Kidney (tissue), 13 donors: ENCODE measurements at regions not wholly inside any gene's neighbourhood (a gene's known extent, or its start where the extent isn't known, plus 50 kb on each side); places are given as distances from the start of the nearest gene placed in this dataset.
"Not testable (repeated sequence)": the region's sequence is repeated elsewhere in the genome, so short reads cannot be mapped to it uniquely, and the experiment has no call there.

Source experiments
- DNase-seq, 5 donors: peaks; one replicate each; pipeline ENCODE4 v3.0.0-alpha.2; 2013 to 2020
- FAIRE-seq: peaks from 2 replicates; lab custom pipeline; 2012; peaks lifted over from hg19 to GRCh38; lab: Jason Lieb, UNC
- H3K27ac ChIP-seq, 2 donors: one replicate each; pipeline ENCODE4 v1.7.0; 2013; ENCODE audit warnings: low read depth in 2 of 2, low read length in 2 of 2, inconsistent platforms in 1 of 2
- H3K27me3 ChIP-seq: one replicate; pipeline ENCODE4 v1.7.1; 2013; ENCODE audit warnings: low read length, inconsistent platforms; ENCODE audit not compliant: control insufficient read depth, insufficient read depth
- H3K36me3 ChIP-seq, 3 donors: one replicate each; pipeline versions ENCODE4 v1.7.0 to v1.7.1; 2013; ENCODE audit warnings: low read length in 3 of 3, control low read depth in 1 of 3, inconsistent platforms in 1 of 3; ENCODE audit not compliant: insufficient read depth in 3 of 3, control insufficient read depth in 2 of 3
- H3K4me1 ChIP-seq, 3 donors: one replicate each; pipeline versions ENCODE4 v1.7.0 to v1.7.1; 2013; ENCODE audit warnings: low read length in 3 of 3, inconsistent platforms in 1 of 3, low read depth in 1 of 3; ENCODE audit not compliant: control insufficient read depth in 2 of 3, insufficient read depth in 2 of 3
- H3K4me3 ChIP-seq, 3 donors: one replicate each; pipeline versions ENCODE4 v1.7.0 to v1.8.1; 2013; ENCODE audit warnings: low read length in 3 of 3, control low read depth in 1 of 3, inconsistent platforms in 1 of 3
- H3K9ac ChIP-seq, 3 donors: one replicate each; pipeline versions ENCODE4 v1.7.0 to v1.7.1; 2013; ENCODE audit warnings: low read length in 3 of 3, control low read depth in 1 of 3, inconsistent platforms in 1 of 3
- H3K9me3 ChIP-seq, 3 donors: one replicate each; pipeline versions ENCODE4 v1.7.0 to v1.7.1; 2013; ENCODE audit warnings: low read length in 3 of 3, control low read depth in 1 of 3, inconsistent platforms in 1 of 3; ENCODE audit not compliant: control insufficient read depth in 2 of 3, insufficient read depth in 1 of 3
- intact Hi-C: fragments of 100-400 bp; cut with DNase I; formaldehyde crosslinking; loops from one replicate; pipeline ENCODE4 v1.11.1; 2022
- TF ChIP-seq, protein P1 (sequence below): IDR thresholded peaks from 3 replicates; pipeline ENCODE4 v1.5.1; 2012; ENCODE audit warnings: mild to moderate bottlenecking, moderate library complexity, borderline replicate concordance; ENCODE audit not compliant: insufficient read depth; ENCODE audit errors: extremely low read depth
- donor health status: control.
- donor health status: control.
- donor health status: control.
- donor health status: control.
- donor health status: control.
- donor health status: DM: yes; HTN: yes; CAD: no.
- donor health status: Normal renal cell carcinoma (clear cell type).

DNA sequence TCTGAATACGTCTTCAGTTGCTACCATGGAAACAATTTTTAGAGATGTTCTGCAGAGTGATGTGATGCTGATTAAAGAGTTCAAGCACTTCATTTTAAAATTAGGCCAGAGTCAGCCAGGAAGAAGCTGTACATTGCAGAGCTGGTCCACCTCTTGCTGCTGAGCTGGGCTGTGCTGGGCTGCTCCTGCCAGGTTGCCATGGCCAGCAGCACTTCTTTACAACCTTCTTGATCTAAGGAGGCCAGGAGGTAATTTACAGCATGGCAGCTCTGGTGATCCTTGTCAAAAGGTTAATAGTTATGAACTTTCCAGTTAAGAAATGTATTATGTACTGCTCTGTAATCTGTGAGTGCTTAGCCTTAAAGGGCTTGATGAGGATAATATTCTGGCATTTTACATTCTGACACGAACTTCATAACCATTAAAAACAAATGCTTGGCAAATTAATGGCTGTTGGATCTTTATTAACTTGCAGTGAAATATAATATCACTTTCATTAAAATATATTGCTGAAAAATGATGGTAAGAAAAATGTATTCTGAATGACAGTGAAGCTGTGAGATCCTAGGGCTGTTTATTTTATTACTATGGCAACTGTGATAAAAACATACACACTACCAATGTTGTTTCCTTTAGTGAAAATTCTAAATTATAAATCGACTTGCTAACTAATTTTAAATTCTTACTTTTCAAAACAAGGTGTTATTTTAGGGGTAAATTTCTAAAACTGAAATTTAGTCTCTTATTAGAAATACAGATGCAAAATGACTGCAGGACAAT is 259.7 kb downstream of the RFPL4B start:
- Histone ChIP-seq H3K9ac (no peak overlapping the region), H3K27me3 (no peaks in the 10 kb centered on the region), H3K27ac (no peak overlapping the region), H3K36me3 (no peaks in the 10 kb centered on the region), H3K4me1 (no peaks in the 10 kb centered on the region), H3K9me3 (peaks cover 0 to 8% (median 0%) of the 10 kb centered on the region in 3 donors), H3K4me3 (no peak overlapping the region)
- intact Hi-C loops, result no loop called here
- peak in 2 of 5 donors; percentile 25 to 53 for DNase-seq
- FAIRE-seq, result no peak
- TF ChIP-seq, protein P1, sequence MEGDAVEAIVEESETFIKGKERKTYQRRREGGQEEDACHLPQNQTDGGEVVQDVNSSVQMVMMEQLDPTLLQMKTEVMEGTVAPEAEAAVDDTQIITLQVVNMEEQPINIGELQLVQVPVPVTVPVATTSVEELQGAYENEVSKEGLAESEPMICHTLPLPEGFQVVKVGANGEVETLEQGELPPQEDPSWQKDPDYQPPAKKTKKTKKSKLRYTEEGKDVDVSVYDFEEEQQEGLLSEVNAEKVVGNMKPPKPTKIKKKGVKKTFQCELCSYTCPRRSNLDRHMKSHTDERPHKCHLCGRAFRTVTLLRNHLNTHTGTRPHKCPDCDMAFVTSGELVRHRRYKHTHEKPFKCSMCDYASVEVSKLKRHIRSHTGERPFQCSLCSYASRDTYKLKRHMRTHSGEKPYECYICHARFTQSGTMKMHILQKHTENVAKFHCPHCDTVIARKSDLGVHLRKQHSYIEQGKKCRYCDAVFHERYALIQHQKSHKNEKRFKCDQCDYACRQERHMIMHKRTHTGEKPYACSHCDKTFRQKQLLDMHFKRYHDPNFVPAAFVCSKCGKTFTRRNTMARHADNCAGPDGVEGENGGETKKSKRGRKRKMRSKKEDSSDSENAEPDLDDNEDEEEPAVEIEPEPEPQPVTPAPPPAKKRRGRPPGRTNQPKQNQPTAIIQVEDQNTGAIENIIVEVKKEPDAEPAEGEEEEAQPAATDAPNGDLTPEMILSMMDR, result no peak

DNA sequence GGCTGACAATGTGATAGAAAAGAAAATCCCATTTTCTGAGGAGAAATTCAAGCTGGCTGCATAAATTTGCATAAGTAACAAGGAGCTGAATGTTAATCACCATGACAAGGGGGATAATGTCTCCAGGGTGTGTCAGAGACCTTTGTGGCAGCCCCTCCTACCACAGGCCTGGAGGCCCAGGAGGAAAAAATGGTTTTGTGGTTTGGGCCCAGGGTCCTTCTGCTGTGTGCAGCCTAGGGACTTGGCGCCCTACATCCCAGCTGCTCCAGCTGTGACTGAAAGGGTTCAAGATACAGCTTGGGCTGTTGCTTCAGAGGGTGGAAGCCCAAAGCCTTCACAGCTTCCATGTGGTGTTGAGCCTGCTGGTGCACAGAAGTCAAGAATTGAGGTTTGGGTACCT is 261.8 kb downstream of the RFPL4B start:
- intact Hi-C loops, H3K27me3 ChIP-seq, FAIRE-seq, H3K9me3 ChIP-seq, H3K27ac ChIP-seq, H3K4me1 ChIP-seq, DNase-seq, H3K36me3 ChIP-seq, H3K9ac ChIP-seq, H3K4me3 ChIP-seq: not testable (repeated sequence)

DNA sequence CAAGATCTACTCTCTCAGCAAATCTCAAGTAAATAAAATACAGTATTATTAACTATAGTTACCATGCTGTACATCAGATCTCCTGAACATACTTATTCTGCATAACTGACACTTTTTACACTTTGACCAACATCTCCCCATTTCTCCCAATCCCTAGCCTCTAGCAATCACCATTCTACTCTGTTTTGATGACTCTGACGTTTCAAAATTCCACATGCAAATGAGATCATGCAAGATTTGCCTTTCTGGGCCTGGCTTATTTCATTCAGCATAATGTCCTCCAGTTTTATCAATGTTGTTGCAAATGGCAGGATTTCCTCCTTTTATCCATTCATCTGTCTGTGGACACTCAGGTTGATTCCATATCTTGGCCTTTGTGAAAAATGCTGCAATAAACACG is 266.3 kb downstream of the RFPL4B start:
- H3K9ac ChIP-seq, result no peak overlapping the region
- no peak overlapping the region for H3K27ac ChIP-seq
- no peaks in the 10 kb centered on the region for H3K4me1 ChIP-seq
- TF ChIP-seq, protein P1, result no peak
- intact Hi-C loops, result no loop called here
- no peaks in the 10 kb centered on the region for H3K27me3 ChIP-seq
- DNase-seq (no peak), FAIRE-seq (no peak)
- H3K9me3 ChIP-seq, result peaks cover 0 to 8% (median 0%) of the 10 kb centered on the region in 3 donors
- H3K36me3 ChIP-seq, result no peaks in the 10 kb centered on the region
- H3K4me3 ChIP-seq, result no peak overlapping the region

DNA sequence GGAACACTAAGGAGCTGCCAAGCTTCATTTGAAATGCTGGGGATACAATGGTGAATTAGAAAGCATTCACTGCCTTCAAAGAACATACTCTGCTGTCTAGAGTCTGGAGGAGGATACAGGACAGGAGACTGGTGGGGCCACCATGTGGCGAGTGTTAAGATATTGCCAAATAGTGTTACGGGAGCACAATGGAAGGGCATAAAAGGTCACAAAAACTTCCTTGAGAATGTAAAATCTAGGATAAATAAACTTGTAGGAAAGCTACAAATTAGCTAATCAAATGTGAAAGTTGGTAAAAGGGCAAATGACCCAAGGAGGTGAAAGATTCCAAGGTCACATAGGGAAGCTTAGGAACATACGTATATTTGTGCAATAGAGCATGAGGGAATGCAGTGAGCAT is 271.7 kb downstream of the RFPL4B start:
- Histone ChIP-seq H3K4me3 (no peak overlapping the region), H3K27ac (no peak overlapping the region), H3K27me3 (no peaks in the 10 kb centered on the region), H3K4me1 (no peaks in the 10 kb centered on the region), H3K9ac (no peak overlapping the region), H3K36me3 (no peaks in the 10 kb centered on the region), H3K9me3 (no peaks in the 10 kb centered on the region)
- TF ChIP-seq, protein P1, result no peak
- intact Hi-C loops, result no loop called here
- DNase-seq (peak in 2 of 5 donors; percentile 17), FAIRE-seq (no peak)
